HFF-Myc (cell line): ENCODE measurements at regions not wholly inside any gene's neighbourhood (a gene's known extent, or its start where the extent isn't known, plus 50 kb on each side); places are given as distances from the start of the nearest gene placed in this dataset.
"Not testable (repeated sequence)": the region's sequence is repeated elsewhere in the genome, so short reads cannot be mapped to it uniquely, and the experiment has no call there.

ENCODE experiments used
- DNase-seq: peaks from one replicate; pipeline ENCODE4 v3.0.0-alpha.2; 2011; ENCODE audit warnings: low read depth; ENCODE audit errors: extremely low read depth
- H3K4me3 ChIP-seq: replicated peaks from 2 replicates; pipeline ENCODE4 v1.5.1; 2011; ENCODE audit warnings: low read depth, mild to moderate bottlenecking, control low read depth, low read length
- CTCF ChIP-seq: IDR thresholded peaks from 2 replicates; pipeline ENCODE4 v1.5.1; 2012; ENCODE audit warnings: mild to moderate bottlenecking, low read depth, low read length, control low read depth; ENCODE audit errors: missing control alignments

DNA sequence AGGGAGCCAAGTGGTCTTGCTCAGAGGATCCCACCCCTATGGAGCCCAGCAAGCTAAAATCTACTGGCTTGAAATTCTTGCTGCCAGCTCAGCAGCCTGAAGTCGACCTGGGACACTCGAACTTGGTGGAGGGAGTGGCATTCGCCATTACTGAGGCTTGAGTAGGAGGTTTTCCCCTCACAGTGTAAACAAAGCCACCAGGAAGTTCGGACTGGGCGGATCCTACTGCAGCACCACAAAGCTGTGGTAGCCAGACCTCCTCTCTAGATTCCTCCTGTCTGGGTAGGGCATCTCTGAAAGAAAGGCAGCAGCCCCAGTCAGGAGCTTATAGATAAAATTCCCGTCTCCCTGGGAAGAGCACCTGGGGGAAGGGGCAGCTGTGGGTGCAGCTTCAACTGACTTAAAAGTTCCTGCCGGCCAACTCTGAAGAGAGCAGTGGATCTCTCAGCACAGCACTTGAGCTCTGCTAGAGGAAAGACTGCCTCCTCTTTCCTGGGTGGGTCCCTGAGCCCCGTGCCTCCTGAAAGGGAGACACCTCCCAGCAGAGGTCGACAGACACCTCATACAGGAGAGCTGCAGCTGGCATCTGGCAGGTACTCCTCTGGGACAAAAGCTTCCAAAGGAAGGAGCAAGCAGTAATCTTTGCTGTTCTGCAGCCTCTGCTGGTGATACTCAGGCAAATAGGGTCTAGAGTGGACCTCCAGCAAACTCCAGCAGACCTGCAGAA lies 576.3 kb upstream of the NECTIN3 start:
- no peak for DNase-seq
- no peak overlapping the region for H3K4me3 ChIP-seq

GRCh38 chr3:110504401-110504800 lies 567.2 kb upstream of the NECTIN3 start:
- H3K4me3 ChIP-seq = no peak overlapping the region
- TF ChIP-seq CTCF = no peak
- DNase-seq = peak; percentile 25

More for the DNA sequence above, 576.3 kb upstream of the NECTIN3 start:
- no peak for TF ChIP-seq CTCF

DNA sequence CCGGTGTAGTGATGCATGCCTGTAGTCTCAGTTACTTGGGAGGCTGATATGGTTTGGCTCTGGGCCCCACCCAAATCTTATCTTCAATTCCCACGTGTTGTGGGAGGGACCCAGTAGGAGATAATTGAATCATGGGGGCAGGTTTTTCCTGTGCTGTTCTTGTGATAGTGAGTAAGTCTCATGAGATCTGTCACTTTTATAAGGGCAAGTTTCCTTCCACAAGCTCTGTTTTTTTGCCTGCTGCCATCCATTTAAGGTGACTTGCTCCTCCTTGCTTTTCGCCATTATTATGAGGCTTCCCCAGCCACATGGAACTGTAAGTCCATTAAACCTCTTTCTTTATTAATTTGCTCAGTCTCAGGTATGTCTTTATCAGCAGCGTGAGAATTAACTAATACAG lies 566.7 kb upstream of the NECTIN3 start:
- TF ChIP-seq CTCF = no peak
- no peak for DNase-seq
- H3K4me3 ChIP-seq = no peak overlapping the region

DNA sequence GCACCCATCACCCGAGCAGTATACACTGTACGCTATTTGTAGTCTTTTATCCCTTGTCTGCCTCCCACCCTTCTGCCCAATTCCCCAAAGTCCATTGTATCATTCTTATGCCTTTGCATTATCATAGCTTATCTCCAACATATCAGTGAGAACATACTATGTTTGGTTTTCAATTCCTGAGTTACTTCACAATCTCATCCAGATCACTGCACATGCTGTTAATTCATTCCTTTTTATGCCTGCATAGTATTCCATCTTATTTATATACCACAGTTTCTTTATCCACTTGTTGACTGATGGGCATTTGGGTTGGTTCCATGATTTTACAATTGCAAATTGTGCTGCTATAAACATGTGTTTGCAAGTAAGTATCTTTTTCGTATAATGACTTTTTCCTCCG lies 564.7 kb upstream of the NECTIN3 start:
- no peak overlapping the region for H3K4me3 ChIP-seq
- DNase-seq = no peak
- no peak for TF ChIP-seq CTCF

GRCh38 chr3:110507570-110507969 lies 564.0 kb upstream of the NECTIN3 start:
- DNase-seq, H3K4me3 ChIP-seq: not testable (repeated sequence)

- H3K4me3 ChIP-seq = no peak overlapping the region
- DNase-seq = no peak
- no peak for TF ChIP-seq CTCF
Observed at GRCh38 chr3:110512961-110513360, 558.7 kb upstream of the NECTIN3 start.

DNA sequence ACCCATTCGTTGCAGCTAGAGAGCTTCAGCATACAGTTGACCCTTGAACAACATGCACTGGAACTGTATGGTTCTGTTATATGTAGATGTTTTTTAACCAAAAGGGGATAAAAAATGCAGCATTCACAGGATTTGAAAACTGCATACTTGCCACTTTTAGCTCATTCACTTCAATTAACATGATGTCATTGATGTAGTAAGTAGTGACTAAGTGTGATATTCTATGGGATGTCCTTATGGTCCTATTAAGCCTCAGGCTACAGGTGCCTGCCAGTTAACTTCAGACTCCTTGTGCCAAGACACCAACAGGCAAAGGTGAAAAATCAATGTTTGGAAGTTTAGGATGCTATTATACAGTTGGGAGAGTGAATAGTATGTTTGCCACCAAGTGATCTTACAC lies 553.6 kb upstream of the NECTIN3 start:
- DNase-seq = no peak
- H3K4me3 ChIP-seq = no peak overlapping the region
- no peak for TF ChIP-seq CTCF
